HTR-8/SVneo (cell line): ENCODE measurements at regions not wholly inside any gene's neighbourhood (a gene's known extent, or its start where the extent isn't known, plus 50 kb on each side); places are given as distances from the start of the nearest gene placed in this dataset.
"Not testable (repeated sequence)": the region's sequence is repeated elsewhere in the genome, so short reads cannot be mapped to it uniquely, and the experiment has no call there.

ENCODE experiments used
- DNase-seq: peaks from one replicate; pipeline ENCODE4 v3.0.0; 2011; ENCODE audit warnings: low spot score, mixed read lengths; ENCODE audit not compliant: insufficient read length
- FAIRE-seq: peaks from 2 replicates; lab custom pipeline; 2011; peaks lifted over from hg19 to GRCh38; lab: Jason Lieb, UNC

DNA sequence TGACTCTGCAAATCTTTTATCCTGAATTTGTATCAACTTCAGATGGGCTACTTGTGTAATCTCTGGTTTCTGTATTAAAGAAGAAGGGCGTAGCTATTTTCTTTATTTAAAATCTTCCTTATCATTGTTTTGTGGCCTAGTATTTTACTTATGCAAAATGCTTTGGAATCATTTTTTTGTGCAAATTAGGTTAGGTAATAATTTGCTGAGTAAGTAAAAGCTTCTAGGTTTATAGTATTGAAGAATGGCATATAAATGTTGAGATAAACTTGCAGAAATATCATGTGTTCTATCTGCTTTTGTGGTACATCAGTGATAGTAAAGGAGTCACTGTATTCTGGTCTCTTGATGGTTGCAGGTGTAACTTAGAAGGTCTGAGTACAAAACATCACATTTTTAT is 197.2 kb upstream of the IL15 start:
- no peak for FAIRE-seq
- DNase-seq, result no peak

DNA sequence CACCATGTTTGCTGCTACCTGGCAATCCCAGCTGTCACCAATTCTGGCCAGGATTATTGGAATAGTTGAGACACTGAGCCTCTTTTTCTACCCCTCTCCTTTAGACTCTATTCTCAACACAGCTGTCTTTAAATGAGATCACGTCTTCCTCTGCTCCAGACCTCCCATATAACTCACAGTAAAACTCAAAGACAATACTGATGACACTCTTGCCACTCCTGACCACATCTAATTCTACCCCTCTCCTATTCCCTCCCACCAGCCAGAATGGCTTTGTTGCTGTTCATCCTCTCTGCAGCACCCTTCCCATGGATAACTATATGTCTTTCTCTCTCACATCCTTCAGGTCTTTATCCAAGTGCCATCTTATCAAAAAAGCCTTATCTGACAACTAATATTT is 188.6 kb upstream of the IL15 start:
- FAIRE-seq, result no peak
- no peak for DNase-seq

DNA sequence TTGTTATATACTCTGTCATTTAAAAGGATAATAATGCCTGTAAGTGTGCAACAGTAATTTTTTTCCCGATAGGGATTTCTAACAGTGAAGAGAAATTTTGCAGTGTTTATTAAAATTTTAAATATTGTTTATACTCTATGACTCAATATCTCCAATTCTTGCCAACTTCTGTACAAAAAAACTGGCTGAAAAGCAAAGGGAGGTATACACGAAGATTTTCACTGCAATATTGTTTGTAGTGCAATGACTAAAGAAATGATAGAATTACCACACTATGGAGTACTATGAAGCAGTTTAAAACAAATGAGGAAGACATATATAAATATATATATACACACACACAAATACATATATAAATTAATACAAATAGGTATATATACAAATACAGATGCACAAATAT is 187.9 kb upstream of the IL15 start:
- FAIRE-seq (no peak), DNase-seq (no peak)

DNA sequence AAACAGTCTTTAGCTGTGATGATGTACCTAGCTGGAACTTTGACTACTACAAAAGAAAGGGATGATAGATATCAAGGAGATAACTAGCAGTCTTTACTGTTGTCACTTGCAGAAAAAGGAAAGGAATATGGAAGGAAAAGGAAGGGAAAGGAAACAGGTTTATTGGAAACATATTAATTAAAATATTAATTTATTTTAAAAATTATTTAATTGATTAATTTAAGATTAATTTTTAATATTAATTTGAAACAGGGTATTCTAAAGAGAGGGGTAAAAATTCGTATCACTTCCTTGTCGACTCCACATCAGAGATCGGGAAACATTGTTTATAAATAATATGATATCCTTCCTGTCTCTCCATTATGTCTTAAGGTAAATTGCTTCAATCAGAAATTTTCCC is 186.5 kb upstream of the IL15 start:
- FAIRE-seq (no peak), DNase-seq (no peak)

DNA sequence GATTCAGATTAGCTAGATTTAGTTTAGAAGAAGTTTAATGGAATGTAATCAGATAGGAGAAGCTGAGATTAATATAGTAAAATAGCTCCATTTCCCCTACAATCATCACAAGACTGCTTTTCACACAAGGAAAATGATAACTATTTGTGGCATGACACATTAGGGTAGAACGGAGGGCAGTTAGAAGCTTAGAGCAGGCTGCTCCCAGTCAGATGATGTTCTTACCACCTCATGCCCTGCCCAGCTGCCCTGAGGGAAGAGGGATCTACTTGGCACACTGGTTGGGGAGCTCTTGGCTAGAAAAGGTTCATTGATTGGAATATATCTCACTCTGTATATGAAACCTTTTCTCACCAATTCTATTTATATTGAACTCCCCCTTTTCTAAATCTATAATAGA is 180.7 kb upstream of the IL15 start:
- no peak for DNase-seq
- FAIRE-seq, result no peak

DNA sequence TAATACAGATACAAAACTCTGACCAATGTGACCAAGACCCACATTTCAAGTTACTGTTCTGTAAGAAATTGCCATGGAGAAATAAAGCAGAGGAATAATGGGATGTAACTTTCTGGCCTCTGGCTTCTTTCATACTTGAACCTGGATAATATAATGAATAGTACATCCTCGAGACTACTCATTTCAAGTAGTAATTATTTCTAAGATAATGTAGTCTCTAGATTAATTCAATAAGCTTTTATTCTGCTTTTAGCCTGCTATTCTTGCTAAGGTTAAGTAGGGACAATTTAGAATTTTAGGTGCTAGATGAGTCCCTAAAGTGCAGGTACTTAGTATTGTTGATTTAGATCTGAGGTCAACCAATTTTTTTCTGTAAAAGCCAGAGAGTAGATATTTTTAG is 178.7 kb upstream of the IL15 start:
- no peak for FAIRE-seq
- no peak for DNase-seq

DNA sequence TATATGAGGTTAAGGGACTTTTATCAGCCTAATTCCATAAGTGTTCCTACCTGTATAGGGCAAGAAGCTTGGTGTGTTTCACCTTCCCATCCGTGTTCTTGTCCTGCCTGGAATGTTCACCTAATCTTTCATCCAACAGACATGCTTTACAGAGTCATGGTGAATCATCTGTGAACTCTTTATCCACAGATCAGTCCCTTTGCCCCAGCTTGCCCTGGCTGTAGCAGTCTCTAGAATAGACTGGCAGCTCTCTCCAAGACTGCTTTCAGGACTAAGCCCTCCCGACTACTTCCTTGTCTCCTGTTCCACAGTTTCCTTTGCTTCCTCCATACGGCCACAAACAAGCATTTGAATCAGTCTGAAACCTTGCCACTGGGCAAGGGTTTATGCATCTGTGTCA is 177.9 kb upstream of the IL15 start:
- DNase-seq, result no peak
- no peak for FAIRE-seq

DNA sequence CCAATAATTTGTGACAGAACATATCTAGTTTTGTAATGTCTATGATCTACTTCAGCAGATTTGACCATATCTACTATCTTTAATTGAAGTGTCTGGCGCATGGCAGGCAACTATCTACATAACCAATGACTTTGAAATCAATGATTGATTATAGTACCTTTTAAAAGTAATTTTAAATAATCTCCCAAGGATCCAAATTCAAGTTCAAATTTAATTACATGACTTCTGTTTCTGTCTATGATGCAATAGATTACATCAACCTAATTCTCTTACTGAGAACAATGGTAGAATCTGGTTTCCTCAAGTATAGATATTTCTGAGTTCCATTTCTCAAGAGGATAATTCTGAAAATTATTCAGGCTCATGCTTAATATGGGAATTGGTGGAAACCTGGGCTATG is 177.4 kb upstream of the IL15 start:
- DNase-seq (no peak), FAIRE-seq (no peak)

DNA sequence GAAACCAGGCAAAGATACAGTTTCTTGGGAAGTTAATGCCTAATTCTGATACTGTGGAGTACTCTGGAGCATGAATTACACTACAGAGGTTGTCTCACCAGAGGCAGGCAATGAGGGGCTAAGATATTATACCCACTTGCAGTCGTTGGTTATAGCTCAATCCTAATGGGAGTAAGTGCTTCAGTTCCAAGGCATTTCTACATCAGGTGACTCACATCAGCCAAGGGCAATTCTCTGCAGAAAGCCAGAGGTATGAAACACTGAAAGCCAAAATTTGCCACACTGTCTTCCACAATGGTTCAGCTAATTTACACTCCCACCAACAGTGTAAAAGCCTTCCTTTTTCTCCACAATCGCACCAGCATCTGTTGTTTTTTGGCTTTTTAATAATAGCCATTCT is 174.0 kb upstream of the IL15 start:
- FAIRE-seq (no peak), DNase-seq (no peak)

DNA sequence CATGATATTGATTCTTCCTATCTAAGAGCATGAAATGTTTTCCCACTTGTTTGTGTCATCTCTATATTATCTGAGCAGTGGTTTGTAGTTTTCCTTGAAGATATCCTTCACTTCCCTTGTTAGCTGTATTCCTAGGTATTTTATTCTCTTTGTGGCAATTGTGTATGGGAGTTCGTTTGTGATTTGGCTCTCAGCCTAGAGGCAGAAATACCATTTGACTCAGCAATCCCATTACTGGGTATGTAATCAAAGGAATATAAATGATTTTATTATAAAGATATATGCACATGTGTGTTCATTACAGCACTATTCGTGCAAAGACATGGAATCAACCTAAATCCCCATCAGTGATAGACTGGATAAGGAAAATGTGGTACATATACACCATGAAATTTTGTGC is 172.7 kb upstream of the IL15 start:
- FAIRE-seq (no peak), DNase-seq (no peak)

DNA sequence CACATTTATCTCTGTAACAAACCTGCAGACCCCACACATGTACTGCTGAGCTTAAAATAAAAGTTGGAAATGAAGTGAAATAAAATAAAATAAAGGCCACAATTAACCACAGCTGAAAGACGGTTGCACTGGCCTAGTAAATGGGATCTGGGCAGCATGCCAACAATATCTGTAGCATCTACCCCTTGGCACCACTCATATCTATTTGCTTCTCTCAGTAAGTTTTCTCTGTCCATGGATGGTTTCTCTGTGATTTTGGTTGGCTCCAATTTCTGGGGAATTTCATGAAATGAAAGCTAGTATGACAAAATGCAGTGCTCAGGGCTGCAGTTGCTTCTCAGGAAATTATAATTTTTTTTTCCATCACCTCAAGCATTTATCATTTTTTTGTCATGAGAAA is 172.0 kb upstream of the IL15 start:
- no peak for FAIRE-seq
- DNase-seq, result no peak

DNA sequence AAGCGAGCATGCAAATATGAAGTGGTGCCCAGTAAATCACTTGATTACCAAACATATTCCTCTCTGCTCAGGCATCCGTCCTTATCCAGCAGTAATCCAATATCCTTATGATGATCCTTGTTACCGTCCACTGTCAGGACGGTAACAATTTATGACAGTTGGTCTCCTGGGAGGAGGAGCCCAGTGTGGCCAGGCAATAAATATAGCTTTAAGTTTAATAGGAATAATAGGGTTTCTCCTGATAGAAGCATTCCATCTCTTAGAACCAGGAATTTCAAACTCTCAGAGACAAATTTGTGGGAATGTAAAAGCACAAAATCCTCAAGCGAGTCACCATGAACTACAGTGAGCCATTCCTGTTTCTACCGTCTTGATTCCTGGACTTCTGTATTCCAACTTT is 171.2 kb upstream of the IL15 start:
- FAIRE-seq, result no peak

DNA sequence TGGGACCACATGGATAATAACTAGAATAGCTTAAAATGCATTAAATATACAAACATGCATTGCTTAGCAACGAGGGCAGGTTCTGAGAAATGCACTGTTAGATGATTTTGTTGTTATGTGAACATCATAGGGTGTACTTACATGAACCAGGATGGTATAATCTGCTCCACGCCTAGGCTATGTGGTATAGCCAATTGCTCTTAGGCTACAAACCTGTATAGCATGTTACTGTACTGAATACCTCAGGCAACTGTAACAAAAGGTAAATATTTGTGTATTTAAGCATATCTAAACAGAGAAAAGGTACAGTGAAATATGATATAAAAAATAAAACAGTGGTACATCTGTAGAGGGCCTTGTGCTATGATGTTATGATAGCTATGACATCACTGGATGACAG is 169.2 kb upstream of the IL15 start:
- DNase-seq (no peak), FAIRE-seq (no peak)

More for the DNA sequence above, 171.2 kb upstream of the IL15 start:
- no peak for DNase-seq

DNA sequence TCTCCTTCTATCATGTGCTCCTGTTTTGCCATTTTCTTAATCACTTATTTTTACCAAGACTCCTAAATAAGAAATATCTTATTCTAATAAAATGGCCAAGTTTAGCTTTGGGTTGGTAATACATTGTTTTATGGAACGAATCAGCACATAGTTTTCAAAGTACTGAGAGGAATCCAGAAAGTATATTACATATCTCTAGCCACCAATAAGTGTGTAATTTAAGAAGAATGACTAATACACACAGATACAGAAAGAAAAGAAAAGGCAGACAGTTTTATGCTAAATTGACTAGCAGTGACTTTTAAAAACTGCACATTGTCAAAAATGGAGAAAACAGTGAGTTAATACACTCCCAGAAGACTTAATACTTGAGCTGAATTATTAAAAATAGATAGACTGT is 167.0 kb upstream of the IL15 start:
- DNase-seq (no peak), FAIRE-seq (no peak)

DNA sequence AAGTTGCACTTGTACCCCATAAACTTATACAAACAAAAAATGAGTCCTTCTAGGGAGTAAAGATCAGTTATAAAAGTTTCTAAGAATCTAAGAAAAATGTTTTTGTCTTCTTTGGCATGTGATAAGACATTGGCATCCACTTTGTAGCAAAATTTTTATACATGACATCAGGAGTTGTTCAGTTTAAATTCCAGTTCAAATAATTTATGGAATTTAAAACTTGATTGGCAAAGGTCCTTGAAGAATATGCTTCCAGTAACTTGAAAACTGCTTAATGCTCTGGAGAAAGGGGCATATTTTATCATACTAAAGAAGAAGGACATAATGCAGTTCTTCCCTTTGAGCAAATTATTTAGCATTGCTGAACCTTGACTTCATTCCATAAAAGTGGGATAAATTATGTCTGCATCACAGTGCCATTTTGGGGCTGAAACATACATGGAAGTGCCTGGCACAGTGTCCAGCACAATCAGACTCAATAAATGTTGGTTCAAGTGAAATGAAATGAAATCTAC is 163.3 kb upstream of the IL15 start:
- no peak for FAIRE-seq
- DNase-seq, result no peak

DNA sequence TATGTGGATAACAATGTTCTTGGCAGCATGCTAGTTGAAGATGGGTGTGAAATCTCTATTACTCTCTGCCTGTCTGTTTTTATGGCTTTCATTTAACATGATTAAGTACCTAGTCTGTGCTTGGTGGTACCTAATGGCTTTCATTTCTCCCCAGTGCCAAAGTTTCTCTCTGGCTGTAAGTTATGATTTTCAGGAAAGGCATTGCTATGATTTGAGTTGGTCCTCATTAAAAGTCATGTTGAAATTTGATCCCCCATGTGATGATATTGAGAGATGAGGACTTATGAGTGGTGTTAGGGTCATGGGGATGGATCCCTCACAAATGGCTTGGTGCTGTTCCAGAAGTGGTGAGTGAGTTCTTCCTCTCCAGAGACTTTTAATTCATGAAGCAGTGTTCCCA is 162.4 kb upstream of the IL15 start:
- FAIRE-seq (no peak), DNase-seq (no peak)

DNA sequence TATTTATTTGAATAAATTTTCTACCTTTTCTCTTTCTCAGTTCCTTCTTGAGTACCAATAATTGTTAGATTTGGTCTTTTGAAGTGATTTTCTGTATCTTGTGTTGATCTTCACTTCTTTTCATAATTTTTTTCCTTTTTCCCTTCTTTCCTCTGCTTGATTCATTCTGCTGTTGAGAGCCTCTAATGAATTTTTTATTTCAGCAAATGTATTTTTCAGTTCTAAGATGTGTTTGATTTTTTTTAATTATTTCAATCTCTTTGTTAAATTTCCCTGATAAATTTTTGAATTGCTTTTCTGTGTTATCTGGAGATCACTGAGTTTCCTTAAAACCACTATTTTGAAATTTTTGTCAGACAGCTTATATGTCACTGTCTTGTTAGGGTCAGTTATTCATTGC is 155.4 kb upstream of the IL15 start:
- FAIRE-seq (no peak), DNase-seq (no peak)

DNA sequence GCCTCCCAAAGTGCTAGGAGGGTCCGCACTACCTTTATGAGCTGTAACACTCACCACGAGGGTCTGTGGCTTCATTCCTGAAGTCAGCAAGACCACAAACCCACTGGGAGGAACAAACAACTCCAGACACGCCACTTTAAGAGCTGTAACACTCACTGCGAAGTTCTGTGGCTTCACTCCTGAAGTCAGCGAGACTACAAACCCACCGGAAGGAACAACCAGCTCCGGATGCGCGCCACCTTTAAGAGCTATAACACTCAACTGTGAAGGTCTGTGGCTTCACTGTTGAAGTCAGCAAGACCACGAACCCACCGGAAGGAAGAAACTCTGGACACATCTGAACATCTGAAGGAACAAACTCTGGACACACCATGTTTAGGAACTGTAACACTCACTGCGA is 152.1 kb upstream of the IL15 start:
- not testable (repeated sequence) for FAIRE-seq, DNase-seq

DNA sequence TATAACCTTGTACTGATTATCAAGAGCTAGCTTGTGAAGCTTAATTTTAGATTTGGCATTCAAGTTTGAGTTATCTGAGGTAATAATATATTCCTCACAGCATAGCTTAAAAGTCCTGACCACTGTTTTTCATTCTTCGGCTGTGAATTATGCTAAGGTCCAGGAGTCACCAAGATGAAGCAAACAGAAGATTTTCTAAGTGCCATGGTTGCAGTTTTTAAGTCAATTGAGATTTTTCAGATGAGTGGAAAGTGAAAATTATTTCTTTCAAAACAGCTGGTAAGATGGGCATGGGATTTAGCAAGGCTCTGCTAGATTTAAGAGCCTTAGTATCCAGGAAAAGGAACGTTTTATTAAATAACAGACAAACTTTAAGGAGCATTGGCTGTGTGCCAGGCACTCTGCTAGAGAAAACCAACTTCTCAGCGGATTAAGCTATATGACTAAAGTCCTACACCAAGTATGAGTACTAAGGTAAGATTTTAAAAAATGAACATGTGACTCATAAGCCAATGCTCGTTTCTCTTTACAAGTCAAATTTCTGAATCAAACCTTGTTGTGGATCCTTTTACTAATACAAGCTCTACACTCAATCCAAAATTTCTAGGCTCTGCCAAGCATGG is 149.9 kb upstream of the IL15 start:
- DNase-seq, result peak; percentile 15
- no peak for FAIRE-seq

DNA sequence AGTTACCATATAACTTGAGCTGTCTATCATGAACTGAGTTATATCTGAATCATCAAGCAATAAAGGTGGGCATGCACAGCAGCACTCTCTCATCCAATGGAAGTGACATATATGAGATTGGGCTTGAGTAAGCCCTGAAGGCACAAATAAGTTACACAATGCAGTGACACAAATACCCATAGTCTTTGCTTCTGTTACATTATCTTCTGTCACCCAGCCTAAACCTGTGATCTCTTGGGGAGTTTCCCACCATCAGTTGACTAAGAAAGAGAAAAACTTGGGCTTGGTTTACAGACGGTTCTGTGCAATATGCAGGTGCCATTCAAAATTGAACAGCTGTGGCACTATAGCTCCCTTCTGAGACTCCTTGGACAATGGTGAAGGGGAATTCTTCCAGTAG is 138.8 kb upstream of the IL15 start:
- FAIRE-seq, result no peak

DNA sequence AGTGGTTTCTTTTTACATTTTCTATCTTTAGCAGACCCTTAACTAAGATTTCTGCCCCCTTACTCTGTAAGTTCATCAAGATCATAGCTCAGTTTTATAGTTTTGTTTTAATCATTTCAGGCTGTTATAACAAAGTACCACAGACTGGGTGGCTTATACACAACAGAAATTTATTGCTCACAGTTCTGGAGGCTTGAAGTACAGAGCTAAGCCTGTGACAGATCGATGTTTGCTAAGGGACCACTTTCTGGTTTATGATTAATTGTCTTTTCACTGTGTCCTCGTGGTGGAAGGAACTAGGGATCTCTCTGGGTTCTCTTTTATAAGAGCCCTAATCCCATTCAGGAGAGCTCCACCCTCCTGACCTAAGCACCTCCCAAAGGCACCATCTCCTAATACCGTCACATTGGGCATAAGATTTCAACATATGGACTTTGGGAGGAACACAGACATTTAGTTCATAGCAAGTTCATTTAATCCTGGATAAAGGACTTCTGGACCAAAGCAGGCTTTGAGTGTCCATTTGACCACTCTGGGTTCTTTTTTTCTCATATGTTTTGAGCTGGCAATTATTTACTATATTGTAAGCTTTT is 137.0 kb upstream of the IL15 start:
- DNase-seq, result no peak
- no peak for FAIRE-seq

More for the DNA sequence above, 138.8 kb upstream of the IL15 start:
- DNase-seq, result no peak

DNA sequence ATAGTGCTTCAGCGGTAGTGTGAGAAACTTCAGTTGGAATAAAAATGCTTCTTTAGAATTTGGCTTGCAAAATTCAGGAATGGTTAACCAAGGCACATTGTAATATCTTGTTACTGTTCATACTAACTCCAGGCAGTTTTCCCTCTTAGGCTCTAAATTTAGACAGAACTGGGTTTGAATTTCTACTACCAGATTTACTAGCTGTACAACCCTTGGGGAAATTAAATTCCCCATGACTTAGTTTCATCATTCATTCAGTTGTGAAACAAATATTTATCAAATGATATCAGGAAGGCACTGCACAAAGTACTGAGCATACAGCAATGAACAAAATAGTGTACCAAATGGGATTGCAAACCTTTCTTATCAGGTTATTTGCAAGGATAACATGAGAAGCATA is 135.0 kb upstream of the IL15 start:
- DNase-seq (no peak), FAIRE-seq (no peak)
